Muscle of leg (tissue), 3 donors: ENCODE measurements at regions not wholly inside any gene's neighbourhood (a gene's known extent, or its start where the extent isn't known, plus 50 kb on each side); places are given as distances from the start of the nearest gene placed in this dataset.
A peak's percentile ranks its signal among the peaks of the same experiment; 100 is the strongest.
"Not testable (repeated sequence)": the region's sequence is repeated elsewhere in the genome, so short reads cannot be mapped to it uniquely, and the experiment has no call there.

Experiments used
- DNase-seq: peaks from one replicate; pipeline ENCODE4 v3.0.0; 2013
- H3K27ac ChIP-seq: one replicate; pipeline ENCODE4 v1.5.1; 2013; ENCODE audit warnings: mild to moderate bottlenecking, low read length, control low read depth
- H3K27me3 ChIP-seq: one replicate; pipeline ENCODE4 v1.6.1; 2013; ENCODE audit warnings: low read length; ENCODE audit not compliant: control insufficient read depth, insufficient read depth
- H3K36me3 ChIP-seq: one replicate; pipeline ENCODE4 v1.6.1; 2013; ENCODE audit warnings: low read length; ENCODE audit not compliant: control insufficient read depth, insufficient read depth
- H3K4me1 ChIP-seq: one replicate; pipeline ENCODE4 v1.6.1; 2013; ENCODE audit warnings: low read length; ENCODE audit not compliant: control insufficient read depth, insufficient read depth
- H3K4me3 ChIP-seq: one replicate; pipeline ENCODE4 v1.5.1; 2013; ENCODE audit warnings: low read length, control low read depth
- H3K9me3 ChIP-seq: replicated peaks from 2 replicates; pipeline ENCODE4 v1.6.1; 2013; ENCODE audit warnings: low read depth, low read length; ENCODE audit not compliant: control insufficient read depth
- WGBS: methylation state at CpG from one replicate; pipeline ENCODE4 v1.1.5; 2013; ENCODE audit warnings: missing lambda C conversion rate; ENCODE audit not compliant: insufficient coverage; 5-methylcytosine and 5-hydroxymethylcytosine counted together

DNA sequence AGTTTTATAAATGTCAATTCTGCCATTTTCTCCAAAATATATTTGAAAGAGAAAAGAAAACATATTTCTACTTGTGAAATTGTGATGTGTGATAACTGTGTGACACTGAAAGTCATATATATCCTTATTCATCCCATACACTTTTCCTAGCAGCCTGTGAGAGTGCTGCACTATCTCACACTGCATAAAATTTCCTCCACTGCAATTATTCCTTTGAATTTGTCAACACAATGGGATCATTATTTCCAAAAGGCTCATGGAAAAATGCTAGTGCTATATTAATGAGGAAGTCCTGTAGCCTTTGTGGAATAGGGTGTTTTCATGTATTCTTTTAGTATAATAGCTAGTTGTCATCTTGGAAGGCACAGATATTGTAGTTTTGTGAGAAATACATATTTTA is 504.1 kb downstream of the RPL10L start:
- Histone ChIP-seq H3K27me3 (no peaks in the 10 kb centered on the region), H3K4me3 (no peak overlapping the region), H3K27ac (no peak overlapping the region), H3K36me3 (no peaks in the 10 kb centered on the region), H3K4me1 (no peaks in the 10 kb centered on the region), H3K9me3 (no peaks in the 10 kb centered on the region)
- DNase-seq, result no peak

DNA sequence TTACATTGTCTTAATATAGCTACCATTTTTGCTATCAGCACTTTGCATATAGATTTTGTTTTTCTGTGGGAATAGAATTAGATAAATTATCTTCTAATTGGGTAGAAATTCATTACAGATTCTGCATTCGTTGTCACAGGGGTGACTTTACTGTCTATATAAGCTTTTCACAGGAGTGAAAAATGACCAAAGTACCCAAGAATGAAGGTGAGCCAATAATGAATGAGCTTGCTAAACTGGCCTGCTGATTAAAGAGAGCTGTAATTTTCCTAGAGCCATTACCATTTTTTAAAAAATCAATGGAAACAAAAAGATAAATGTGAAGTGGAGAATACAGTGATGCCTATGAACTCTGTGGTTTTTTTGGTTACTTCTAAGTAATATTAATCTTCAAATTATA is 504.6 kb downstream of the RPL10L start:
- no CpG with 5 or more reads among the region's 1 CpG for WGBS
- Histone ChIP-seq H3K4me3 (no peak overlapping the region), H3K27me3 (no peaks in the 10 kb centered on the region), H3K9me3 (no peaks in the 10 kb centered on the region), H3K36me3 (no peaks in the 10 kb centered on the region), H3K27ac (no peak overlapping the region), H3K4me1 (no peaks in the 10 kb centered on the region)
- no peak for DNase-seq

DNA sequence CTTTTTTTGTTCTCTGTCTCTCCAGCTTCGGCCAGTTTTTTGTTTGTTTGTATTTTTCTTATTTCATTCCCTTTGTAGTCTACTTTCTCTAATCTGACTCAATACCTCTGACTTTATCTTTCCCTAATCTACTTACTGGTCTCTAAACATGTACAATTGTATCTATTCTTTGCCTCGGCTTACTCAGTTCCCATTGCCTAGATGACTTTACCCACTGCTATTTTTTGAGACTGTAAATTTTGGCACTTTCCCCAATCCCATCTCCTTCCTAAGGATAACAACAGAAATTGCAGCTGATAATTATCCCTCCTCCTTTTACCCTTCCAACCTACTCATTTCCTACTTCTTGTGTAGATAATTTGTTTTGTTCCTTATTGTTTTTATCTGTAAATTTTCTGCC is 511.1 kb downstream of the RPL10L start:
- Histone ChIP-seq H3K4me1 (no peaks in the 10 kb centered on the region), H3K9me3 (no peaks in the 10 kb centered on the region), H3K27ac (no peak overlapping the region), H3K36me3 (no peaks in the 10 kb centered on the region), H3K27me3 (no peaks in the 10 kb centered on the region), H3K4me3 (no peak overlapping the region)
- no CpG with 5 or more reads among the region's 2 CpGs for WGBS
- no peak for DNase-seq

DNA sequence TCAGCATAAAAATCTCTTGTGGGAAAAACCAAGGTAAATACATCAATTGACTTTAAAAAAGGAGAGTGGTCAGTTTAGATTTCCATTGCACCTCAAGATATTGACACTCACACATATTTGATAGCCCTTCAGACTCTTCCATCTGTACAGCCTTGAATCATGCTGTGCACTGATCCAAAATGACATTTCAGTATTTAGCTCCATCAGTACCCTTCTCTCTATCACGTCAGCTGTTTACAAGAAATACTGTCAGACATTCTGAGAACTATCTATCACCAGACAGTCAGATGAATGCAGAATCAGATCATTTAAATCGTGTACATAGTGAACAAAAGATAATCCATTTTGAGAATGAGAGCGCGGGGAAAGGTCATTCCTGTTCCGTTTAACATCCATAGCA is 511.9 kb downstream of the RPL10L start:
- no peak for DNase-seq

GRCh38 chr14:46137786-46138185 is 513.8 kb downstream of the RPL10L start:
- Histone ChIP-seq H3K27ac (no peak overlapping the region), H3K4me1 (no peaks in the 10 kb centered on the region), H3K9me3 (no peaks in the 10 kb centered on the region), H3K36me3 (no peaks in the 10 kb centered on the region), H3K27me3 (no peaks in the 10 kb centered on the region), H3K4me3 (no peak overlapping the region)
- DNase-seq, result peak; percentile 15

More for the DNA sequence above, 511.9 kb downstream of the RPL10L start:
- Histone ChIP-seq H3K27ac (no peak overlapping the region), H3K9me3 (no peaks in the 10 kb centered on the region), H3K27me3 (no peaks in the 10 kb centered on the region), H3K36me3 (no peaks in the 10 kb centered on the region), H3K4me3 (no peak overlapping the region), H3K4me1 (no peaks in the 10 kb centered on the region)
- 88% methylated on average over 1 of the region's 5 CpGs for WGBS

- DNase-seq, result peak; percentile 7
- WGBS, result 100% methylated on average over 1 of the region's 1 CpG
- Histone ChIP-seq H3K4me1 (no peaks in the 10 kb centered on the region), H3K9me3 (no peaks in the 10 kb centered on the region), H3K4me3 (no peak overlapping the region), H3K27me3 (no peaks in the 10 kb centered on the region), H3K27ac (no peak overlapping the region), H3K36me3 (no peaks in the 10 kb centered on the region)
Observed at GRCh38 chr14:46136456-46136855, 515.1 kb downstream of the RPL10L start.

- WGBS, result 90% methylated on average over 2 of the region's 2 CpGs
Observed at GRCh38 chr14:46108228-46108627, 543.4 kb downstream of the RPL10L start.

GRCh38 chr14:46100901-46101300 is 550.7 kb downstream of the RPL10L start:
- not testable (repeated sequence) for H3K36me3 ChIP-seq, H3K27ac ChIP-seq, H3K9me3 ChIP-seq, H3K4me1 ChIP-seq, H3K4me3 ChIP-seq, H3K27me3 ChIP-seq, DNase-seq
- WGBS, result 92% methylated on average over 4 of the region's 8 CpGs

More at GRCh38 chr14:46108228-46108627, 543.4 kb downstream of the RPL10L start:
- DNase-seq, result no peak
- Histone ChIP-seq H3K27ac (no peak overlapping the region), H3K4me3 (no peak overlapping the region), H3K36me3 (no peaks in the 10 kb centered on the region), H3K4me1 (no peaks in the 10 kb centered on the region), H3K27me3 (no peaks in the 10 kb centered on the region), H3K9me3 (peaks cover 23% of the 10 kb centered on the region)

GRCh38 chr14:46091819-46092218 is 559.8 kb downstream of the RPL10L start:
- no peaks in the 10 kb centered on the region for H3K27me3 ChIP-seq
- H3K36me3 ChIP-seq, result no peaks in the 10 kb centered on the region
- DNase-seq, result peak; percentile 16
- no peak overlapping the region for H3K27ac ChIP-seq
- no peak overlapping the region for H3K4me3 ChIP-seq
- H3K4me1 ChIP-seq, result no peaks in the 10 kb centered on the region
- WGBS, result no CpG with 5 or more reads among the region's 3 CpGs
- H3K9me3 ChIP-seq, result peaks cover 2% of the 10 kb centered on the region

- H3K9me3 ChIP-seq, result peaks cover 12% of the 10 kb centered on the region
- no peak overlapping the region for H3K27ac ChIP-seq
- WGBS, result no CpG with 5 or more reads among the region's 2 CpGs
- no peaks in the 10 kb centered on the region for H3K36me3 ChIP-seq
- H3K4me1 ChIP-seq, result no peaks in the 10 kb centered on the region
- no peak overlapping the region for H3K4me3 ChIP-seq
- no peaks in the 10 kb centered on the region for H3K27me3 ChIP-seq
- DNase-seq, result no peak
Observed at GRCh38 chr14:46087604-46088003, 564.0 kb downstream of the RPL10L start.

GRCh38 chr14:46074061-46074460 is 577.5 kb downstream of the RPL10L start:
- WGBS, result no CpG with 5 or more reads among the region's 2 CpGs
- H3K9me3 ChIP-seq, result no peaks in the 10 kb centered on the region
- no peak overlapping the region for H3K27ac ChIP-seq
- no peaks in the 10 kb centered on the region for H3K27me3 ChIP-seq
- no peak overlapping the region for H3K4me3 ChIP-seq
- DNase-seq, result no peak
- H3K4me1 ChIP-seq, result no peaks in the 10 kb centered on the region
- H3K36me3 ChIP-seq, result no peaks in the 10 kb centered on the region
